WTC11 (cell line): ENCODE measurements at regions not wholly inside any gene's neighbourhood (a gene's known extent, or its start where the extent isn't known, plus 50 kb on each side); places are given as distances from the start of the nearest gene placed in this dataset.

Experiments
- ATAC-seq: fragments of 200-7000 bp; cut with Tn5 transposase; 2 replicates; pipeline ENCODE4 v1.10.0; 2021; ENCODE audit warnings: mild to moderate bottlenecking, moderate library complexity
- CTCF ChIA-PET: fragments of 300-600 bp; sonication (Branson Sonifier 250); formaldehyde crosslinking; loops from one replicate; lab custom pipeline; 2021; ENCODE audit warnings: antibody characterized with exemption; lab: Charles Lee
- POLR2A ChIA-PET: fragments of 350-600 bp; sonication (Branson Sonifier 250); formaldehyde crosslinking; loops from one replicate; lab custom pipeline; 2021; ENCODE audit warnings: antibody characterized with exemption; lab: Charles Lee
- DNase-seq: peaks from one replicate; pipeline ENCODE4 v3.0.0; 2021; ENCODE audit warnings: low spot score
- H3K27ac Mint-ChIP-seq: 2 replicates; pipeline ENCODE4 v1.8.0; 2021; ENCODE audit warnings: mixed read lengths
- H3K27me3 Mint-ChIP-seq: 2 replicates; pipeline ENCODE4 v1.8.0; 2021; ENCODE audit warnings: low read depth, mild to moderate bottlenecking, moderate library complexity, mixed read lengths
- H3K36me3 Mint-ChIP-seq: 2 replicates; pipeline ENCODE4 v1.8.0; 2021; ENCODE audit warnings: mixed read lengths
- H3K4me1 Mint-ChIP-seq: 2 replicates; pipeline ENCODE4 v1.8.0; 2022; ENCODE audit warnings: mixed read lengths
- H3K4me3 Mint-ChIP-seq: 2 replicates; pipeline ENCODE4 v1.8.0; 2021; ENCODE audit warnings: mild to moderate bottlenecking, moderate library complexity, mixed read lengths
- H3K9me3 Mint-ChIP-seq: 2 replicates; pipeline ENCODE4 v1.8.0; 2021; ENCODE audit warnings: mixed read lengths
- CBFB ChIP-seq: sonication (generic); formaldehyde crosslinking; IDR thresholded peaks from 2 replicates; pipeline ENCODE4 v1.8.1; 2022; ENCODE audit warnings: mild to moderate bottlenecking, low read depth, missing genetic modification reagents
- CREM ChIP-seq: sonication (generic); formaldehyde crosslinking; IDR thresholded peaks from 2 replicates; pipeline ENCODE4 v1.8.1; 2022; ENCODE audit warnings: mild to moderate bottlenecking, missing genetic modification reagents, moderate library complexity
- CTCF ChIP-seq: fragments of 200-600 bp; IDR thresholded peaks from 2 replicates; pipeline ENCODE4 v1.8.0; 2022; ENCODE audit warnings: antibody characterized with exemption
- ESRRA ChIP-seq: sonication (generic); formaldehyde crosslinking; IDR thresholded peaks from 2 replicates; pipeline ENCODE4 v1.8.1; 2022; ENCODE audit warnings: mild to moderate bottlenecking, missing genetic modification reagents, borderline replicate concordance
- FOXJ3 ChIP-seq: sonication (generic); formaldehyde crosslinking; IDR thresholded peaks from 2 replicates; pipeline ENCODE4 v1.9.0; 2021; ENCODE audit warnings: missing genetic modification reagents, mild to moderate bottlenecking, borderline replicate concordance
- FOXP4 ChIP-seq: sonication (generic); formaldehyde crosslinking; IDR thresholded peaks from 2 replicates; pipeline ENCODE4 v1.8.0; 2022; ENCODE audit warnings: mild to moderate bottlenecking, missing genetic modification reagents
- GABPB1 ChIP-seq: sonication (generic); formaldehyde crosslinking; IDR thresholded peaks from 2 replicates; pipeline ENCODE4 v1.8.1; 2023; ENCODE audit warnings: mild to moderate bottlenecking, missing genetic modification reagents
- GTF2I ChIP-seq: fragments of 250-450 bp; sonication (Bioruptor Pico); conservative IDR thresholded peaks from 2 replicates; pipeline ENCODE4 v1.4.0; 2021; ENCODE audit warnings: mild to moderate bottlenecking
- JUN ChIP-seq: sonication (generic); formaldehyde crosslinking; IDR thresholded peaks from 2 replicates; pipeline ENCODE4 v1.8.0; 2023; ENCODE audit warnings: mild to moderate bottlenecking, missing genetic modification reagents
- MAX ChIP-seq: sonication (generic); formaldehyde crosslinking; IDR thresholded peaks from 2 replicates; pipeline ENCODE4 v1.8.0; 2022; ENCODE audit warnings: mild to moderate bottlenecking, missing genetic modification reagents
- PREB ChIP-seq: sonication (generic); formaldehyde crosslinking; IDR thresholded peaks from 2 replicates; pipeline ENCODE4 v1.8.1; 2022; ENCODE audit warnings: mild to moderate bottlenecking, missing genetic modification reagents, moderate library complexity, borderline replicate concordance
- SOX15 ChIP-seq: fragments of 250-450 bp; sonication (Bioruptor Pico); IDR thresholded peaks from 2 replicates; pipeline ENCODE4 v1.9.0; 2021; ENCODE audit warnings: mild to moderate bottlenecking
- TEAD4 ChIP-seq: sonication (generic); formaldehyde crosslinking; IDR thresholded peaks from 2 replicates; pipeline ENCODE4 v1.8.0; 2022; ENCODE audit warnings: mild to moderate bottlenecking, missing genetic modification reagents
- USF2 ChIP-seq: sonication (generic); formaldehyde crosslinking; IDR thresholded peaks from 2 replicates; pipeline ENCODE4 v1.8.1; 2023; ENCODE audit warnings: mild to moderate bottlenecking, missing genetic modification reagents, moderate library complexity
- ZNF138 ChIP-seq: sonication (generic); formaldehyde crosslinking; conservative IDR thresholded peaks from 2 replicates; pipeline ENCODE4 v1.8.1; 2022; ENCODE audit warnings: mild to moderate bottlenecking, moderate library complexity, missing genetic modification reagents
- ZNF396 ChIP-seq: fragments of 250-450 bp; sonication (Bioruptor Pico); IDR thresholded peaks from 2 replicates; pipeline ENCODE4 v1.8.0; 2021; ENCODE audit warnings: mild to moderate bottlenecking, moderate library complexity, borderline replicate concordance
- ZNF416 ChIP-seq: fragments of 250-450 bp; sonication (Bioruptor Pico); IDR thresholded peaks from 2 replicates; pipeline ENCODE4 v1.9.0; 2021; ENCODE audit warnings: mild to moderate bottlenecking, inconsistent platforms
- TF ChIP-seq, protein P1 (sequence below): sonication (generic); formaldehyde crosslinking; IDR thresholded peaks from 2 replicates; pipeline ENCODE4 v1.8.0; 2022; ENCODE audit warnings: missing genetic modification reagents

- peak; percentile 28 for DNase-seq
- POLR2A ChIA-PET = no interaction called here
Measured at GRCh38 chr4:116668190-116668589, 417.2 kb downstream of the TRAM1L1 start.

DNA sequence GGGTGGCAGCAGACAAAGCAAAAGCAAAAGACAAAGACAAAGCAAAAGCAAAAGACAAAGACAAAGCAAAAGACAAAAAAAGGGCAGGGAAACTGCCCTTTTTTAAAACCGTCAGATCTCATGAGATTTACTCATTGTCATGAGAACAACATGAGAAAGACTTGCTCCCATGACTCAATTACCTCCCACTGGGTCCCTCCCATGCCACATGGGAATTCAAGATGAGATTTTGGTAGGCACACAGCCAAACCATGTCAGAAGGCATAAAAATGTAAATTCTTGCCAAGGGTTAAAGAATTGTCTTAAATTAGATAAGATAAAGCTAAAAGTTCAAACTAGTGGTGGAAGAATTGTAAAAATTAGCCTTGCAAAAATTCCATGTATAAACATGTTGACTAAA is 419.7 kb downstream of the TRAM1L1 start:
- no peak for DNase-seq
- POLR2A ChIA-PET = no interaction called here
- 0 out of 2 replicates have a peak, but pooled peaks cover 2% of the 10 kb centered on the region for H3K4me1 Mint-ChIP-seq
- TF ChIP-seq USF2 (CRISPR knock-in tag) = no peak
- TF ChIP-seq CREM (CRISPR knock-in tag) = no peak
- TF ChIP-seq SOX15 (CRISPR knock-in tag) = no peak
- no peak for TF ChIP-seq ZNF138 (CRISPR knock-in tag)
- TF ChIP-seq ZNF396 (CRISPR knock-in tag) = no peak
- TF ChIP-seq CBFB = no peak
- no peak for TF ChIP-seq JUN (CRISPR knock-in tag)
- TF ChIP-seq GTF2I (CRISPR knock-in tag) = no peak
- TF ChIP-seq PREB (CRISPR knock-in tag) = no peak
- TF ChIP-seq ZNF416 (CRISPR knock-in tag) = no peak
- no peak for TF ChIP-seq GABPB1
- no peak for TF ChIP-seq FOXP4
- TF ChIP-seq MAX = no peak
- no peak for TF ChIP-seq TEAD4 (CRISPR knock-in tag)
- no peak for TF ChIP-seq ESRRA (CRISPR knock-in tag)
- no peak for TF ChIP-seq FOXJ3 (CRISPR knock-in tag)
- TF ChIP-seq, all 79 proteins: peak for 0
- no peak for ATAC-seq
- H3K27ac Mint-ChIP-seq = no peak overlapping the region
- peaks cover 7% of the 10 kb centered on the region for H3K36me3 Mint-ChIP-seq
- no peaks in the 10 kb centered on the region for H3K27me3 Mint-ChIP-seq
- CTCF ChIA-PET = no interaction called here
- H3K4me3 Mint-ChIP-seq = no peak overlapping the region
- peaks cover 22% of the 10 kb centered on the region for H3K9me3 Mint-ChIP-seq

More at GRCh38 chr4:116668190-116668589, 417.2 kb downstream of the TRAM1L1 start:
- Mint-ChIP-seq H3K36me3 (peaks cover 5% of the 10 kb centered on the region), H3K27ac (no peak overlapping the region), H3K4me1 (0 out of 2 replicates have a peak, but pooled peaks cover 2% of the 10 kb centered on the region), H3K27me3 (no peaks in the 10 kb centered on the region), H3K9me3 (peaks cover 17% of the 10 kb centered on the region), H3K4me3 (no peak overlapping the region)
- CTCF ChIA-PET = no interaction called here
- no peak for ATAC-seq
- TF ChIP-seq, protein P1, sequence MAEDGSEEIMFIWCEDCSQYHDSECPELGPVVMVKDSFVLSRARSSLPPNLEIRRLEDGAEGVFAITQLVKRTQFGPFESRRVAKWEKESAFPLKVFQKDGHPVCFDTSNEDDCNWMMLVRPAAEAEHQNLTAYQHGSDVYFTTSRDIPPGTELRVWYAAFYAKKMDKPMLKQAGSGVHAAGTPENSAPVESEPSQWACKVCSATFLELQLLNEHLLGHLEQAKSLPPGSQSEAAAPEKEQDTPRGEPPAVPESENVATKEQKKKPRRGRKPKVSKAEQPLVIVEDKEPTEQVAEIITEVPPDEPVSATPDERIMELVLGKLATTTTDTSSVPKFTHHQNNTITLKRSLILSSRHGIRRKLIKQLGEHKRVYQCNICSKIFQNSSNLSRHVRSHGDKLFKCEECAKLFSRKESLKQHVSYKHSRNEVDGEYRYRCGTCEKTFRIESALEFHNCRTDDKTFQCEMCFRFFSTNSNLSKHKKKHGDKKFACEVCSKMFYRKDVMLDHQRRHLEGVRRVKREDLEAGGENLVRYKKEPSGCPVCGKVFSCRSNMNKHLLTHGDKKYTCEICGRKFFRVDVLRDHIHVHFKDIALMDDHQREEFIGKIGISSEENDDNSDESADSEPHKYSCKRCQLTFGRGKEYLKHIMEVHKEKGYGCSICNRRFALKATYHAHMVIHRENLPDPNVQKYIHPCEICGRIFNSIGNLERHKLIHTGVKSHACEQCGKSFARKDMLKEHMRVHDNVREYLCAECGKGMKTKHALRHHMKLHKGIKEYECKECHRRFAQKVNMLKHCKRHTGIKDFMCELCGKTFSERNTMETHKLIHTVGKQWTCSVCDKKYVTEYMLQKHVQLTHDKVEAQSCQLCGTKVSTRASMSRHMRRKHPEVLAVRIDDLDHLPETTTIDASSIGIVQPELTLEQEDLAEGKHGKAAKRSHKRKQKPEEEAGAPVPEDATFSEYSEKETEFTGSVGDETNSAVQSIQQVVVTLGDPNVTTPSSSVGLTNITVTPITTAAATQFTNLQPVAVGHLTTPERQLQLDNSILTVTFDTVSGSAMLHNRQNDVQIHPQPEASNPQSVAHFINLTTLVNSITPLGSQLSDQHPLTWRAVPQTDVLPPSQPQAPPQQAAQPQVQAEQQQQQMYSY (CRISPR knock-in tag) = no peak
- peak; percentile 55 for TF ChIP-seq CTCF
